Central memory CD8-positive, alpha-beta T cell (primary cell): ENCODE measurements at regions not wholly inside any gene's neighbourhood (a gene's known extent, or its start where the extent isn't known, plus 50 kb on each side); places are given as distances from the start of the nearest gene placed in this dataset.

ENCODE experiments used
- ATAC-seq: fragments of 150-1000 bp; cut with Tn5 transposase; replicated peaks from 2 replicates; pipeline ENCODE4 v1.10.0; 2022; ENCODE audit warnings: mild to moderate bottlenecking, moderate FRiP score, moderate number of reproducible peaks; ENCODE audit not compliant: poor library complexity, severe bottlenecking; ENCODE audit errors: extremely low read depth
- DNase-seq, 2 donors: peaks; one replicate each; pipeline ENCODE4 v3.0.0; 2021; ENCODE audit warnings: low spot score in 2 of 2
- H3K27ac Mint-ChIP-seq: one replicate; pipeline ENCODE4 v1.8.0; 2022; ENCODE audit warnings: low read depth, mild to moderate bottlenecking, moderate library complexity, mixed read lengths
- H3K27me3 Mint-ChIP-seq: one replicate; pipeline ENCODE4 v1.8.0; 2022; ENCODE audit warnings: mixed read lengths
- H3K36me3 Mint-ChIP-seq: one replicate; pipeline ENCODE4 v1.8.0; 2022; ENCODE audit warnings: mild to moderate bottlenecking, moderate library complexity, mixed read lengths; ENCODE audit not compliant: insufficient read depth
- H3K4me1 Mint-ChIP-seq: one replicate; pipeline ENCODE4 v1.8.0; 2022; ENCODE audit warnings: mixed read lengths
- H3K4me3 Mint-ChIP-seq: one replicate; pipeline ENCODE4 v1.8.0; 2022; ENCODE audit warnings: mild to moderate bottlenecking, moderate library complexity, mixed read lengths
- H3K9me3 Mint-ChIP-seq: one replicate; pipeline ENCODE4 v1.8.0; 2022; ENCODE audit warnings: mixed read lengths

GRCh38 chr10:42935466-42935865, 141.4 kb upstream of the RET start:
- no peak overlapping the region for H3K27ac Mint-ChIP-seq
- H3K9me3 Mint-ChIP-seq, result no peaks in the 10 kb centered on the region
- no peak overlapping the region for H3K4me3 Mint-ChIP-seq
- no peak for DNase-seq
- no peak for ATAC-seq
- H3K36me3 Mint-ChIP-seq, result peaks cover 2% of the 10 kb centered on the region
- H3K27me3 Mint-ChIP-seq, result peaks cover 93% of the 10 kb centered on the region
- peaks cover 17% of the 10 kb centered on the region for H3K4me1 Mint-ChIP-seq

GRCh38 chr10:42936580-42936979, 140.3 kb upstream of the RET start:
- Mint-ChIP-seq H3K4me3 (no peak overlapping the region), H3K36me3 (peaks cover 2% of the 10 kb centered on the region), H3K27ac (no peak overlapping the region), H3K4me1 (peaks cover 17% of the 10 kb centered on the region), H3K9me3 (no peaks in the 10 kb centered on the region), H3K27me3 (peaks cover 82% of the 10 kb centered on the region)
- ATAC-seq (no peak), DNase-seq (no peak)

GRCh38 chr10:42937048-42937447, 139.8 kb upstream of the RET start:
- peaks cover 81% of the 10 kb centered on the region for H3K27me3 Mint-ChIP-seq
- H3K36me3 Mint-ChIP-seq, result peaks cover 2% of the 10 kb centered on the region
- ATAC-seq (no peak), DNase-seq (no peak)
- no peak overlapping the region for H3K27ac Mint-ChIP-seq
- peaks cover 17% of the 10 kb centered on the region for H3K4me1 Mint-ChIP-seq
- no peaks in the 10 kb centered on the region for H3K9me3 Mint-ChIP-seq
- H3K4me3 Mint-ChIP-seq, result no peak overlapping the region

GRCh38 chr10:42937649-42938180, 139.2 kb upstream of the RET start:
- H3K9me3 Mint-ChIP-seq, result no peaks in the 10 kb centered on the region
- no peak for ATAC-seq
- DNase-seq, result no peak
- H3K27me3 Mint-ChIP-seq, result peaks cover 81% of the 10 kb centered on the region
- peaks cover 17% of the 10 kb centered on the region for H3K4me1 Mint-ChIP-seq
- H3K36me3 Mint-ChIP-seq, result peaks cover 2% of the 10 kb centered on the region
- no peak overlapping the region for H3K27ac Mint-ChIP-seq
- no peak overlapping the region for H3K4me3 Mint-ChIP-seq

- DNase-seq (no peak), ATAC-seq (no peak)
- H3K4me1 Mint-ChIP-seq, result peaks cover 12% of the 10 kb centered on the region
- peaks cover 81% of the 10 kb centered on the region for H3K27me3 Mint-ChIP-seq
- no peak overlapping the region for H3K27ac Mint-ChIP-seq
- H3K9me3 Mint-ChIP-seq, result no peaks in the 10 kb centered on the region
- H3K4me3 Mint-ChIP-seq, result no peak overlapping the region
- no peaks in the 10 kb centered on the region for H3K36me3 Mint-ChIP-seq
Measured at GRCh38 chr10:42938351-42938750, 138.5 kb upstream of the RET start.

GRCh38 chr10:42939237-42939636, 137.6 kb upstream of the RET start:
- Mint-ChIP-seq H3K36me3 (no peaks in the 10 kb centered on the region), H3K27ac (no peak overlapping the region), H3K9me3 (no peaks in the 10 kb centered on the region), H3K4me1 (peaks cover 3% of the 10 kb centered on the region), H3K4me3 (no peak overlapping the region), H3K27me3 (peaks cover 81% of the 10 kb centered on the region)
- DNase-seq (no peak), ATAC-seq (no peak)

- Mint-ChIP-seq H3K4me1 (no peaks in the 10 kb centered on the region), H3K4me3 (no peak overlapping the region), H3K27me3 (peaks cover 81% of the 10 kb centered on the region), H3K36me3 (no peaks in the 10 kb centered on the region), H3K27ac (no peak overlapping the region), H3K9me3 (no peaks in the 10 kb centered on the region)
- DNase-seq (no peak), ATAC-seq (no peak)
Measured at GRCh38 chr10:42939685-42940366, 137.0 kb upstream of the RET start.

- Mint-ChIP-seq H3K4me1 (no peaks in the 10 kb centered on the region), H3K4me3 (no peak overlapping the region), H3K36me3 (no peaks in the 10 kb centered on the region), H3K9me3 (no peaks in the 10 kb centered on the region), H3K27me3 (peaks cover 74% of the 10 kb centered on the region), H3K27ac (no peak overlapping the region)
- no peak for ATAC-seq
- no peak for DNase-seq
Measured at GRCh38 chr10:42940487-42941294, 136.2 kb upstream of the RET start.

GRCh38 chr10:42941295-42941644, 135.6 kb upstream of the RET start:
- H3K4me1 Mint-ChIP-seq, result no peaks in the 10 kb centered on the region
- H3K4me3 Mint-ChIP-seq, result no peak overlapping the region
- H3K27ac Mint-ChIP-seq, result no peak overlapping the region
- H3K36me3 Mint-ChIP-seq, result no peaks in the 10 kb centered on the region
- peaks cover 74% of the 10 kb centered on the region for H3K27me3 Mint-ChIP-seq
- ATAC-seq (no peak), DNase-seq (no peak)
- no peaks in the 10 kb centered on the region for H3K9me3 Mint-ChIP-seq

- no peaks in the 10 kb centered on the region for H3K9me3 Mint-ChIP-seq
- ATAC-seq, result no peak
Measured at GRCh38 chr10:42941790-42942189, 135.1 kb upstream of the RET start.

GRCh38 chr10:42942279-42942950, 134.5 kb upstream of the RET start:
- ATAC-seq, result no peak
- H3K4me1 Mint-ChIP-seq, result no peaks in the 10 kb centered on the region
- no peak overlapping the region for H3K4me3 Mint-ChIP-seq
- H3K36me3 Mint-ChIP-seq, result no peaks in the 10 kb centered on the region
- no peaks in the 10 kb centered on the region for H3K9me3 Mint-ChIP-seq
- no peak overlapping the region for H3K27ac Mint-ChIP-seq
- no peak for DNase-seq
- peaks cover 68% of the 10 kb centered on the region for H3K27me3 Mint-ChIP-seq

More at GRCh38 chr10:42941790-42942189, 135.1 kb upstream of the RET start:
- Mint-ChIP-seq H3K27me3 (peaks cover 73% of the 10 kb centered on the region), H3K36me3 (no peaks in the 10 kb centered on the region), H3K27ac (no peak overlapping the region), H3K4me1 (no peaks in the 10 kb centered on the region), H3K4me3 (no peak overlapping the region)
- DNase-seq, result no peak

GRCh38 chr10:42943025-42943818, 133.6 kb upstream of the RET start:
- H3K36me3 Mint-ChIP-seq, result no peaks in the 10 kb centered on the region
- no peak overlapping the region for H3K27ac Mint-ChIP-seq
- ATAC-seq (no peak), DNase-seq (no peak)
- no peaks in the 10 kb centered on the region for H3K4me1 Mint-ChIP-seq
- H3K27me3 Mint-ChIP-seq, result peaks cover 60% of the 10 kb centered on the region
- H3K9me3 Mint-ChIP-seq, result no peaks in the 10 kb centered on the region
- H3K4me3 Mint-ChIP-seq, result no peak overlapping the region
